Fibroblast of skin of back (primary cell): ENCODE measurements at regions not wholly inside any gene's neighbourhood (a gene's known extent, or its start where the extent isn't known, plus 50 kb on each side); places are given as distances from the start of the nearest gene placed in this dataset.

Experiments
- DNase-seq: peaks from one replicate; pipeline ENCODE4 v3.0.0-alpha.2; 2013

DNA sequence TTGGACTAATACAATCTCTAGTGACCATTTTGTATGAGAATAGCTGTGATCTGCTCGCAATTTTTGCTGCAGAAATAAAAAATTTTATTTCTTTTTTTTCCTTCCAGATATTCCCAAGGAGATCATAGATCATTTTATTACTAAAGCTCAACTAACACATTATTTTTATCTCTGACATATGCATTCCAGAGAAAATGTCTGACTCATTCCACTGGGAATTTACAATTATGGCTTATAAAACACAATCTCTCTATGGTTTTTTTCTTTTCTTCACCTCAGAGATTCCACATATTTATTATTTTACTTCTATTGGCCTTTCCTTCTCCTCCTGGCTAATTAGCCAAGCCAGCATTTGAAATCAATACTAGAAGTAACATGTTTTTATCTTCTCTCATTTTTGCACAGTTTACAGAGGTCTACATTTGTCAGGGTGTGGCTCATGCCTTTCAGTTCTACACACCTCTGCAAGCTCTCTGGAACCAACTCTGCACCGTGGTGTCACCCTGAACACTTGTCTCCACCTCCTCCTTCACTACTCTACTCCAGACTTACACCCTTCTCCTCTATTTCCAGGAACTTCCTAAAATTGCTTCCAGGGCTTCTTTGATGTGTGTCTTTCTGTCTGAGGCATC lies 59.8 kb upstream of the GPM6A start:
- peak; percentile 31 for DNase-seq

DNA sequence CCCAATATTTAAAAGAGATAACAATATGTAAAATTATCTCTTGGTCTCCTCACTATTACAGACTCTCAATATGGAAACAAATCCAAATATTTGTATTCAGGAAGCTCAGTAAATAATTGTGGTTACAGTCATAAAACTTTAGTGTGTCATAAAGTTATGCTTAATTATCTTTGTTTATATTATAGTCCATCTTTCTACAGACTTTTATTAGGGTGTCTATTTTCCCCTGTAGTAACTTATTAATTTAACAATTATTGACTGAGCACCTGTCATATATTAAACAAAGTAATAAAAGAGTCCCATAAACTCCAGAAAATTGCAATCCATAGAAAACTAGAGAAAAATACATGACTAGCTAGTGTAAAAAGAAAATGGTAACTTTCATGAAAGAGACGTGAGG lies 61.6 kb upstream of the GPM6A start:
- DNase-seq, result no peak

- no peak for DNase-seq
Observed at GRCh38 chr4:175874306-175874705, 62.2 kb upstream of the GPM6A start.

- no peak for DNase-seq
Observed at GRCh38 chr4:175875993-175876771, 64.1 kb upstream of the GPM6A start.

DNA sequence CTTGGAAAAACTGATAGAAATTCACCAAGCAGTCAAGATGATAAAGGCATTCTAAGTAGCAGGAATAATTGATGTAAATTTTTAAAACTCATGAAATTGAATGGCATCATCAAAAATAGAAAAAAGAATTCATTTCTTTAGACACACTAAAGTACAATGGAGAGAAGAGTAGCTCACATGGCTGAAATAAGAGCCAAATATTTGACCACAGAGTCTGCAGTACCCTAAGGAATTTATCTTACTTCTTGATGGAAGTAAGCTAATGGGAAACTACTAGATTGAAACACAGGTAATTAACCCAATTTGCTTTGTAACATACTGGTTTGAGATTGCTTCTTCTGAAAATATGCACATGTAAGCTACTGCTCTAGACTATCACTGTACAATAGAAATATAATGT lies 70.8 kb upstream of the GPM6A start:
- no peak for DNase-seq

DNA sequence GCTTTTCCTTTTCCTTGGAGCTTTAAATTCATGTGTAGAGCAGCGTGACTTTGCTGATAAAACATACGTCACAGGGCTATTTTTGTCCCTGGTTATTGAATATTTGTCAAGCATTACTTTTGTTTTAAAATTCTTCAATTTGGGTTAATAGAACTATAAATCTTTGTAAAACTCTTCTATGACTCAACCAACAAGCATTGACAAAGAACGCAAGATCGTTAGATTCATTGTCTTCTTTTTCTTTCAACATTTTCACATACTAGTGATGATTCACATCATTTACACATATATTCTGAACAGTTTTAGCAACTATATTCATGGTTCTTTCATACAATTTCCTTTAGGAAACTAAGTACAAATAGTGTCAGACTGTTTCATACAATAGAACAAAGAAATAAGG lies 72.0 kb upstream of the GPM6A start:
- no peak for DNase-seq

DNA sequence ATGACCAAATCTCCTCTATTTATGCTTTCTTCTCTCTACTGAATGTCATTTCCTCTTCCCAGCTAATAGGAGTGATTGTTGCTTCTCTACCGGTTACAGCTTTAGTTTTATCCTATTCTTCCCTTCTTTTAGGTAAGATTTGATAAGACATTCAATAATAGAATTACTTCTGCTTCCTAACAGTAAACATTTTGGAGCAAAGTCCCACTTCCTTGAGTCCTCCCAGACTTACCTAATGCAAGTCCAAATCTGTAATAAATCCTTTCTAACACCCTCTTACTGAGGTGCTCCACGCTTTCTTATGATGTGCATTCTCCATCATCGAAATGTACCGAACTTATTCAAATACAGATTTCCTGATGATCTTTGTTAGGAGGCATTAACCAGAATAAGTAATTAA lies 79.2 kb upstream of the GPM6A start:
- no peak for DNase-seq

- peak; percentile 18 for DNase-seq
Observed at GRCh38 chr4:175891851-175892250, 79.8 kb upstream of the GPM6A start.

GRCh38 chr4:175905925-175906324 lies 93.9 kb upstream of the GPM6A start:
- no peak for DNase-seq

DNA sequence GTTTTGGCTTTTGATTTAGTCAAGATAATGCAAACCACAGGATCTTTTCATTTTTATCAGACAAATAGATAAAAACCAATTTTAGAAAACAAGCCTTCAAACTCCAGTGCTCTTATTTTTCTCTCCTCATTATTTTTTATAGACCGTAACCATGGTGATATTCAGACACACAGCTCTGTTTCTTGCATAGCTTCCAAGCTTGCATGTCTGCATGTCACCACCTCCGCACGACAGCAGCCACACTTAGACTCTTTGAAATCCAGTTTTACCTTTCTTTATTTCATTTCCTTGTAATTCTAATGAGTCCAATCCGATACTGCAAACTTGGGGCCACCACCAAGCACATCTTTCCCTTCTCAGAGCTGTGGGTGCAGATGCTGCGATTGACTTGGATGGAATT lies 94.3 kb upstream of the GPM6A start:
- no peak for DNase-seq

- DNase-seq, result no peak
Observed at GRCh38 chr4:175910700-175911099, 98.6 kb upstream of the GPM6A start.

DNA sequence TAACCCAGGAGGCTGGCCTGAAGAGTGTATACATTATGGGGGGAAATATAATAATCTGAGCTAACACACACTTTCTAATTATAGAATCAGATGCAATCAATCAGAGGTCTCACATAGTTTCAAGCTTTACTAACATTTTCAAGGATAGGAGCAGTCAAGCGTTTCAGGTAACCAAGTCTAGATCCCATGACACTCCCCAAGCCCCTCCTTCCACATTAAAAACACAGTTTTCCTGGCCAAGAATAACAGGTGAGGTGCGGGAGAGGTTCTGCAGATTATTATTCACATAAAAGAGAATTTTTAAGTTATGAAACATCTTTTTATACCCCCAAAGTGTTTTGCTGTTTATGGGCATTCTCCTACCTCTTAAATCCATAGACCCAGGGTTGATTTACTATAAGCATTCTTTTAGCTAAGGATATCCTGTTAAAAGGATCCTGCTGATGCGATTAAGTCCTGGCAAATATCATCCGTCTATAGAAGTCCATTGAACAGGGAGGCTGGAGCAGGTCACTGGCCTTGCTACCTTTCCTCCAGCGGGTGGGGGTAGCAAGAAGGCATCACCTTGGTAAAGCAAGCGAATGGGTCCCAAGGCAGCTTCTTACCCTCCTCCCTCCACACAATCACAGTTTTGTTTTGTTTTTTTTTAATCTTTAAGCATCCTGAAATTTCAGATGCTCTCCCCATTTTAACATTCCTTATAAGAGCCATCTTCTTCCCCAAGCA lies 104.7 kb upstream of the GPM6A start:
- no peak for DNase-seq

- DNase-seq, result no peak
Observed at GRCh38 chr4:175927121-175927520, 115.1 kb upstream of the GPM6A start.

DNA sequence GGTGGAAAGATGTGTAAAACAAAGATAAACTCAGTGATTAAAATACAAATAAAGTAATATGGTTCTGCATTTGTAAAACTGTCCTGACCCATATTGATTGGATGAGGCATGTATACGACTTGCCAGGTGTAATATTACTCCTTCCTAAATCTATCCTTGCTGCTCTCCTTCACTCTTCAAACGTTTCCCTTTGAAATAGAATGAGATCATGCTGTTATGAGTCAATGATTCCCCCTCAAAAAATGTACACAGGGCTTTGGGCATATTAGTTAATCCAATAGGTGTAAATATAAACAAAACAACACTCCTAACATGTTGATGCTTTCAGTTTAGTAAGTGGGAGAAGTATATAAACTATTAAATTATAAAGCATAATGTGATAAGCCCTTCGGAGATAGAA lies 117.4 kb upstream of the GPM6A start:
- DNase-seq, result no peak

GRCh38 chr4:175929932-175930331 lies 117.9 kb upstream of the GPM6A start:
- no peak for DNase-seq

DNA sequence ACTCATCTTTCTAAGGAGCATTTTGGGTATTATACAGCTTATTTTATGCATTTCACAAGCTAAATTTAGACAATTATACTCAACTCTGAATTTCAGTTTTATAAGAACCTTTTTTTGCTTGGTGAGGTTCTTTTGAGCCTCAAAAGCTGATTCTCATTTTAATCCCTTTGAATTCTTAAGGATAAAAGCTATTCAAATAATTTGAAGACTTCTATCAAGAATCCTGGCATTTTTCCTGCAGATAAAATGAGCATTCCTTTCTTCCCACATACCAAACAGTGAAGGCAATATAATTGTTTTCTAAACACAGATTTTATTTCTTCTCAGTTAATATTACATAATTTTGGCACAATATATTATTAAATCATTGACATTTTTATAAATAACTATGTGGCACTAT lies 118.4 kb upstream of the GPM6A start:
- DNase-seq, result no peak

- no peak for DNase-seq
Observed at GRCh38 chr4:175932116-175932515, 120.1 kb upstream of the GPM6A start.

DNA sequence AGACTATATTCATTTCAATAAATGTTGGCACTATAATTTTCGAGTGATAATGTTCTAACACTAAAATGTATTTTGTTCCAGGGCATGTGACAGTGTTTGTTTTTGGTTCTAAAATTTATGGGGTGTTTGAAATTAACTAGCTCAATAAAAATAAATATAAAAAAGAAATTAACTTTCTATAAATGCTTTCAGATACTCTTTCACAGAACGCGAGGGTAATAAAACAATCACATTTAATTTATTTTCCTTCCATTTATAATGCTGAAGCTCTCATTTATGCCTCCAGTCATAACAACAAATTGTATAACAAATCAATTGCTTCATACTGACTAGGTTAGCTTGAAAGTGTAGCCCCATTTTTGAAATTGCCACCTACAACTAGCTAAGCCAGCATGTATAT lies 122.4 kb upstream of the GPM6A start:
- DNase-seq, result no peak

DNA sequence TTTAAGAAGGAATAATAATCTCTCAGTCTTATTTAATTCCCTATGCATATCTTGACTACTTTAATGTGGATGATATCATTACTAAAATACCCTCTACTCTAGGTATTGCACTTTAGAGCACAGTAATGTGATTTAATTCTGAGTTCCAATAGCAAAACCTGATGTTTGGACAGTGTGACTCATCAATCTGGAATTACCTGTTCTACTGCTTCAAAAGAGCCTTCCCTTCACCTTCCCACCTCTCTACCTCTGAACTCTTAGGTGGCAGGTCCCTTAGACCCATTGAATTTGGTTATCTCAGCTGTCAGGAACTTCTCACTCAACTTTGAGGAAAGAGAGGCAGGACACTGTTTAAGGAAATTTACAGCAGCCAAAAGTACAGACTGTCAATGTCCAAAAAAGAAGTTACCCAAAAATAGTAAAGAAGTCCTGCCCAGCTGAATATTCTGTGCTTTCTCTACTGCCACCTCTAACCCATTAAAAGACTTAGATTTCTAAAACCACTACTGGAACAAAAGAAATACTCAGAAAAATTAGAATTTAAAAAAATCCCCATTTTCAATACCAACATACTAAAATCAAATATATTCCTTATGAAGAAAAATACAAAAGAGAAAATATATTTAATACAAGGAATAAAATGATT lies 123.1 kb upstream of the GPM6A start:
- no peak for DNase-seq

DNA sequence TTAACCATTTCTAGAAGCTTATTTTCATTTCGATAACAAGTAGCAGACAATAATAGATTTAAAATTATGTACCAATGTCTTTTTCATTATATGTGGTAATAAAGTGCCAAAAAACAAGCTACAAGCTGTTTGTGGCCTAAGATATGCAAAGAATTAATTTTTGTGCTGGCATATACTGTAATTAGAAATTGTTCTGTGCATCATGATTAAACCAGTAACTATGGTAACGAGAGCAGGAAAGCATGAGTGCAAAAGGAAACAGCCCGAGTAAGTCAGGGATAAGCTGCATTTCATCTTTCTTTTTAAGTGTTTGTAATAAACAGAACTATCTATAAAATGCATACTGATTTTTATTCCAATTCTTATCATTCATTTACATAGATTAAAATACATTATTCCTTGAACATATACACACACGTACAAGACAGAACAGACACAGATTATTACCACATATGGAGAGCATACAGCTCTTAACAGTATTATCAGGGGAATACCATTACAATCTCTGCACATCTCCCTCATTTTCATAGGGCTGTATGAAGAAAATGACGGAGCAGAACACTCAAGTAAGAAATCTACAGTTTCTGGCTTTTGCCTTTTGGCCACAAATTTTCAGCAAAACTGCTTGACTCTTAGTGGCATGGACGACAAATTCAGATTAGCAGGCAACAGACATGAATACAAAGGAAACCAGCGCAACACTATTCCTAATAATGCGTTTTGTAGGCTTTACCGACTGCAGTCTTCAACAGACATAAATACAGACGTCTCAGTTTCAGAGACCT lies 121.3 kb upstream of the WDR17 start:
- no peak for DNase-seq

DNA sequence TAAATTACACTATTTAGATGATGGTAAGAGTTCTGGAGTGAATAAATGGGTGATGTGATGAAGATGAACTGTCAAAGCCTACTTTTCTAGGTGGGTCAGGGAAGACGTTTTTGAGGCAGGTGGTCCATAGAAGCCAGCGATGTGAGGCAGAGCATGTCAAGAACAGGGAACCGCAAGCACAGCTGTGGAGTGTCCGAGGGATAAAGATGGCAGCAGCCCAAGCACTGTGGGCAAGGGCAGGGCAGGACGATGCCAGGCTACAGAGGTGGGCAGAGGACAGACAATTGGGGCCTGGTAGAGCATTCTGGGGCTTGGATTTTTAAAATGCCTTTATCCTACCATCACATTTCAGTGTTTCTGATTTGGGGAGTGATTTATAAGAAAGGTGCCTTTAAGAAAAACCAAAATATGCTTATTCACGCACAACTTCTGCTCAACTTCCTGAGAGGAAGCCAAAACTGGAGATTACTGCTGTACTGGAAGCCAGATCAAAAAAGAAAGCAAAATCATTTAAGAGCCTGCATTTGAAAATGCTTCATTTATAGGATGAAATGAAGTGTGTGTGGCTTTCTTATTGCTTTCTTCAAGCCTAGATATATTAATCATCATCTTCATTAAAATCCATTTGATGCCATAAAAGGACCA lies 119.0 kb upstream of the WDR17 start:
- DNase-seq, result no peak

GRCh38 chr4:175947117-175947722 lies 118.4 kb upstream of the WDR17 start:
- peak; percentile 38 for DNase-seq
